GM19240 (cell line): ENCODE measurements at regions not wholly inside any gene's neighbourhood (a gene's known extent, or its start where the extent isn't known, plus 50 kb on each side); places are given as distances from the start of the nearest gene placed in this dataset.
"Not testable (repeated sequence)": the region's sequence is repeated elsewhere in the genome, so short reads cannot be mapped to it uniquely, and the experiment has no call there.

ENCODE experiments used
- DNase-seq: peaks from one replicate; pipeline ENCODE4 v3.0.0; 2011; ENCODE audit warnings: low spot score; ENCODE audit not compliant: insufficient read length

DNA sequence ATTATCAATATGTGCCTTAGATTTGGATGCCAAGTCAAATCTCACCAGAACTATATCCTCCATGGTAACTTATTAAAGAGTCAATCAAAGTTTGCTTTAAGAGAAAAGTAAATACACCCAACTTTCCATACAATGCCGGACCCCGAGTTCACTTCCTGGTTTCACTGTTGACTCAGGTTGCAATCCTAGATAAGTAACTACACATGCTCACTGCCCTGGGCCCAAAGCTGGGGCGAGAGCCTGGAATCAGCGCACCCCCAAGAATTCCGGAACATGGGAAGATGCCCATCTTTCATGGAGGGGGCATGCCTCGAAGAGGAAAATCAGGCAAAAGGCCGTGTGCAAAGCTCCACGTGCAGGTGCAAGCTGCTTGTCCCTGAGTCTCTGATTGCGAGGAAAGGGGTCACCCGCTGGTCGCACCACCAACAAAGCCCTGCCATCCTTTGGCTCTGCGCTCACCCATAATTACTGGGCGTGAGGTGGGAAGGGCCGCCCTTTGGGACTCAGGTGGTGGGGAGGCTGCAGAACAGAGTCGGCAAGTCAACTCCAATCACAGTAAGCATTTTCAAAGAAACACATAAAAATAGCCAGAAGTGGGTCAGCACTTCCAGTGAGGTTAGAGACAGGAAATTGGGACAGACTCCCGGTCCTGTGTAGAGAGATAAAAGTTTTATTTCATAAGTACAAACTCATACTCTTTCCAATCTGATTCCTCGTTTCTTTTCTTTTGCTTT lies 167.7 kb downstream of the TOMM20 start:
- DNase-seq, result no peak

- DNase-seq, result no peak
Measured at GRCh38 chr1:234958706-234959657, 169.7 kb downstream of the TOMM20 start.

DNA sequence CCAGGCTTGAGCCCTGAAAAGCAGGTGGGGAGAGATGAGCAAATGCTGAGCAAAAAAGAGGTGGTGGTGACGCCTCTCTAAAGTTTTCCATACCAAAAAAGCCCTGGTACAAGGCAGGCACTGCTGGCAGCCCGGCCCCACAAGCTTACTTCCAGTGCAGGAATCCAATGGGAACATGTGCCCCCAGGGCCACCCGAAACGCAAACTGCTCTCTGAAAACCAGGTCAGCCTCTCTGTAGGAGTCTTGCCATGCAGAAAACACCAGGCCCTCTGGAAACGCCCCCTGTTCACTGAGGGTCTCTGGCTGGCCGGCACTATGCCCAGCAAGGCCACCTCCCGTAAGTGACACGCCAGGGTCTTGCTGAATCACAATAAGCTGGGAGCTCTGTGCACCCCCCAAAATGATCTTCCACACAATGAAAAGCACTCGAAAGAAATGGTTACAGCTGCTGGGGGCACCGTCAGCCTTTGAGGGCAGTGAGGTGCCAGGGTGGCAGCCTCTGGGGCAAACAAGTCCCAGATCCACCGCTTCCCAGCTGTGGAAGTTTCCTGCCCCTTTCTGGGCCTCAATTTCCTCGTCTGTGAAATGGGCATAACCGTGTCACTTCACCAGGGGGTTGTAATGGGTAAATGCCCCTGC lies 170.5 kb downstream of the TOMM20 start:
- no peak for DNase-seq

- no peak for DNase-seq
Measured at GRCh38 chr1:234957330-234958065, 171.1 kb downstream of the TOMM20 start.

DNA sequence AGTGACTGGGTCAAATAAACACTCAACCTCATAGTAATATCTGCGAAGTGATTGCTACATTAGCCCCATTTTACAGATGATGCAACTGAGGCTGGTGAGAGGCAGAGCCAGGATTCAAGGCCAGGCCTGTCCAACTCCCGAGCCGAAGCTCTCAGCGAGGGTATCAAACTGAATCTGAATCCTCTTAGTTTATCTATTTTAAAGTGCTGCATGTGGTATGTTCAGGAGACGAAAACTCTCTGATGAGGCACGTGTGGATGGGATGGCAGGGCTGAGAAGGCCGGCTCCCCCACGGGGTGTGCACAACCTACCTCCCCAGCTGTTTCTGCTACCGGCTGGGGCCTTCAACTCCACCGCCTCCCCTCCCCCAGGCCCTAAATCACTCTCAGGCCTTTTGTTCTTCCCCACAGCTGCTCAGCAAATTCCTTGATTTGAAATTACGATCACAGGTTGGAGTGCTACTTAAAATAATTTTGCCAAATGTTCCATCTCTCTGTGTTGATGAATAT lies 171.8 kb downstream of the TOMM20 start:
- DNase-seq, result no peak

- DNase-seq, result no peak
Measured at GRCh38 chr1:234955107-234955731, 173.4 kb downstream of the TOMM20 start.

DNA sequence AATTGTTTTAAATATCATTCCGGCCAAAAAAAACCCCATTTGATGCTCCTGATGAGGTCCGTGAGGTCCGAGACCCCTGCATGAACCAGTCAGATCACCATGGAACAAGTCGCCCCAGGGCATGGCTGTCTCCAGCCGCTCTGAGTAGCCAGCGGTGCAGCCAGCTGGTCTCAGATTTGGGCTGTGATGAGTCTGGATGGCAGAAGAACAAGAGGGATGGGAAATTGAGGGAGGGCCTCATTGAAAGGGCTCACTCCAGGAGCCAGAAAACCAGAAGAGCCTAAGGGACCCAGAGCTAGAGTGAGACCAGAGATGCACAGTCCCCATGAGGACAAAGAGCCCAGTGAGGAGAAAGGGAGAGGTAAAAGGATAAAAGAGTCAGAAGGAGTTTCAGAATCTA lies 174.0 kb downstream of the TOMM20 start:
- no peak for DNase-seq

DNA sequence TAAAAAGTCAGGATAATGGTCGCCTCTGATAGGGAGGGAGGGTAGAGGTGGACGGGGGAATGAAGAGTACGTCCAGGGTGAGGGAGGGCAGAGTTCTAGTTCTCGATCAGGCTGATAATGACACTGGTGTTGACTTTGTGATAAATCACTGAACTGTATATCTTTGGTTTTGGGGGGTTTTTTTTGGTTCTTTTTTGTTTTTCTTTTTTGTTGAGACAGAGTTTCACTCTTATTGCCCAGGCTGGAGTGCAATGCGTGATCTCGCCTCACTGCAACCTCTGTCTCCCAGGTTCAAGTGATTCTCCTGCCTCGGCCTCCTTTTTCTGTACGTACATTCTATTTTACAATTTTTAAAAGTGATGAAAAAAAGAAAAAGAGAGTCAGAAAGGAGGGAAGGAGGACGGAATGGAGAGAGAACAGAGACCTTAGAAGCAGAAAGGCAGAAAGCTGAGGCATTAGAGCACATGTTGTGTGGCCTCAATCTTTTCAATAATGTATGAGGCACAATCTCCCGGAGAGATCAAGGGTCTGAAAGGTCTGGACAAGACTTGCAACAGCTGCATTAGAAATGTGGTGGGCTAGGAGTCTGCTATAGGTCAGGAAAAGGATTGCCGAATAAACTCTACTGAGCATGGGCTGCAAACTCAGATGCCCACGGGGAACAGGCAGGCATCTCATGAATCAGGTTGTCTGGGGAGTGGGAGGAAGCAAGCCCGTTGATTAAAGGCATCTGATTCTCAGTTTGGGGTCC lies 174.8 kb downstream of the TOMM20 start:
- DNase-seq, result no peak

- DNase-seq, result no peak
Measured at GRCh38 chr1:234950598-234950997, 178.0 kb downstream of the TOMM20 start.

- not testable (repeated sequence) for DNase-seq
Measured at GRCh38 chr1:234949528-234949927, 179.1 kb downstream of the TOMM20 start.

- DNase-seq, result no peak
Measured at GRCh38 chr1:234944439-234945344, 183.9 kb downstream of the TOMM20 start.

DNA sequence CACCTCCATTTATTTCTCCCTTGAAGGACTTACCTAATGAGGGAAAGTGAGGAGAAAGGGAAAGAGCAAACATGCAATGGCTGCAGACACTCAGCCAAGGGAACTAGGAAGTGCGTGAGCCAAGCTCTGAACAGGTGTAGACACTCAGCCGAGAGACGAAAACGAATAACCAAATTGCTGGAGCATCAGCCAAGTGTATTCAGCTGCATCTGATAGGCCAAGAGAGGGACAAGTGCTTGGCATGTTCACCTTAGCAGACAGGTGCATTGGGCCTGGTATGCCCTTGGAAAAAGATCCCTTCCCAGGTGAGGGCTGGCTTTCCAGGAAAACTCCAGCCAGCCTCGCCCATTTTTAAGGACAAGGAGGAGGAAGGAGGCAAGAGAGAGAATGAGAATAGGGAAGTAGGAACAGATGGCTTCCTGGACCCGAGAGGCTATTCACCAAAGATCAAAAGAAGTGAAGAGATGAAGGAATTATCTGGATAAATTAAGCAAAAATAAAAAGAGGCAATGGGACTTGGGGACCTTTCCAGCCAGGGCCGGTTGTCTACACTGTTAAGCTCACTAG lies 184.7 kb downstream of the TOMM20 start:
- no peak for DNase-seq

DNA sequence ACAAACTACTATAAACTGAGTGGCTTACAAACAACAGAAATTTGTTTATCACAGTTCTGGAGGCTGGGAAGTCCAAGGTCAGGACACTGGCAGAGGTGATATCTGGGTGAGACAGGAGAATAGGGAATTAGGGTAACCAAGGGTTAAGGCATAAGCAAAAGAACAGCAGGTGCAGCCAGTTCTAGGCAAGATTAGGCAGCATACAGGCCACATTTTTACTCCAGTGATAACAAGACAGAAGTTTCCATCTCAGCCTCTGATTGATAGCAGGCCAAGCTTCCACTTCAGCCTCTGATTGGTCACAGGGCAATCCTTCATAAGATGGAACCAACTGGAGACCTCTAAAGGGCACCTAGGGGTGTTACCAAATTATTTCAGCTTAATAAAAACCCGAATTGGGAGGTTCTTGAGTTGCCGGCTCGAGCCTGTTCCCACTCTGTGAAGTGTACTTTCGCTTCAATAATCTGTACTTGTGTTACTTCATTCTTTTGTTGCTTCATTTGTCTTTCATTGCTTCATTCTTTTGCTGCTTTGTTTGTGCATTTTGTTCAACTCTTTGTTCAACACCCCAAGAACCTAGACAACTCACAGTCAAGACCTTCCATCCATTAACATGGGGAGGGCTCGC lies 185.6 kb downstream of the TOMM20 start:
- no peak for DNase-seq

GRCh38 chr1:234942012-234942332 lies 186.7 kb downstream of the TOMM20 start:
- no peak for DNase-seq

DNA sequence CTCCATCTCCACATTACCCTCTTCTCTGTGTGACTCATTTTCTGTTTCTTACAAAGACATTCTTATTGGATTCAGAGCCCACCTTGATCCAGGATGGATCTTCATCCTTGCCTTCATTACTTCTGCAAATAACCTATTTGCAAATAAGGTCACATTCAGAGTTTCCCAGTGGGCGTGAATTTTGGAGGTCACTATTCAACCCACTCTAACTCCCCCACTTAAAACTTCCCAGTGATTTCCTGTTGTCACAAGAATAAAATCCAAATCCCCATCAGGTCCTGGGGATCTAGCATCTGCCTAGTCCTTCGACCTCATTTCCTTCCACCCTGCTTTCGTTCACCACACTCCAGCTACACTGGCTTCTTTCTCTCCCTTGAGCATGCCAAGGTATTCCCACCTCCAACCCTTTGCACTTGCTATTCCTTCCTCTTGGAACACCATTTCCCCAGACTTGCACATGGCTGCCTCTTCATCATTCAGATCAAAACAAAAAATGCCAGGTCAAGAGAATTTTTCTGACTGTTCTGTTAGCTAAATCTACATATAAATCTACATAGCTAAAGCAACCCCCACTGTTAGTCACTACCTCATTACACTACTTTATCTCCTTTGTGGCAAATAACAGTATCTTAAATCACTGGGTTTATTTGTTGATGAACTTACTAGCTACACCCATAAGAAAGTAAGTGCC lies 187.2 kb downstream of the TOMM20 start:
- DNase-seq, result no peak

GRCh38 chr1:234940841-234941240 lies 187.8 kb downstream of the TOMM20 start:
- DNase-seq, result no peak

- no peak for DNase-seq
Measured at GRCh38 chr1:234938924-234939323, 189.7 kb downstream of the TOMM20 start.

GRCh38 chr1:234938135-234938534 lies 190.5 kb downstream of the TOMM20 start:
- no peak for DNase-seq
